Stimulated activated naive B cell treated with anti-CD40 and anti-IgM and Interleukin-4, amounts not matched to agents 10 μg/mL and 1 μg/mL and 100 μg/mL, for 72 hours (primary cell): ENCODE measurements at regions not wholly inside any gene's neighbourhood (a gene's known extent, or its start where the extent isn't known, plus 50 kb on each side); places are given as distances from the start of the nearest gene placed in this dataset.
A peak's percentile ranks its signal among the peaks of the same experiment; 100 is the strongest.
"Not testable (repeated sequence)": the region's sequence is repeated elsewhere in the genome, so short reads cannot be mapped to it uniquely, and the experiment has no call there.

Source experiments
- ATAC-seq, 2 donors: fragments of 150-1000 bp; cut with Tn5 transposase; replicated peaks; 2 replicates each; pipeline ENCODE4 v1.10.0; 2021; ENCODE audit warnings: moderate library complexity in 1 of 2
- DNase-seq: peaks from one replicate; pipeline ENCODE4 v3.0.0; 2021
- H3K27ac Mint-ChIP-seq: one replicate; pipeline ENCODE4 v1.8.0; 2022; ENCODE audit warnings: mild to moderate bottlenecking, mixed read lengths
- H3K27me3 Mint-ChIP-seq, 2 donors: one replicate each; pipeline ENCODE4 v1.8.0; 2022; ENCODE audit warnings: mixed read lengths in 2 of 2
- H3K36me3 Mint-ChIP-seq, 2 donors: one replicate each; pipeline ENCODE4 v1.8.0; 2022; ENCODE audit warnings: mixed read lengths in 2 of 2, mild to moderate bottlenecking in 1 of 2
- H3K4me1 Mint-ChIP-seq, 2 donors: one replicate each; pipeline ENCODE4 v1.8.0; 2022; ENCODE audit warnings: mixed read lengths in 2 of 2, mild to moderate bottlenecking in 1 of 2
- H3K4me3 Mint-ChIP-seq, 2 donors: one replicate each; pipeline ENCODE4 v1.8.0; 2022; ENCODE audit warnings: mild to moderate bottlenecking in 2 of 2, mixed read lengths in 2 of 2, moderate library complexity in 1 of 2
- H3K9me3 Mint-ChIP-seq, 2 donors: one replicate each; pipeline ENCODE4 v1.8.0; 2022; ENCODE audit warnings: mixed read lengths in 2 of 2, mild to moderate bottlenecking in 1 of 2

- H3K36me3 Mint-ChIP-seq, H3K27me3 Mint-ChIP-seq, H3K27ac Mint-ChIP-seq, DNase-seq, H3K4me3 Mint-ChIP-seq, H3K9me3 Mint-ChIP-seq, H3K4me1 Mint-ChIP-seq, ATAC-seq: not testable (repeated sequence)
Measured at GRCh38 chr20:26120920-26121319, 424.3 kb upstream of the ZNF337 start.

- not testable (repeated sequence) for H3K9me3 Mint-ChIP-seq, ATAC-seq, DNase-seq, H3K36me3 Mint-ChIP-seq, H3K4me3 Mint-ChIP-seq, H3K27me3 Mint-ChIP-seq, H3K4me1 Mint-ChIP-seq, H3K27ac Mint-ChIP-seq
Measured at GRCh38 chr20:26094498-26094897, 397.8 kb upstream of the ZNF337 start.

DNA sequence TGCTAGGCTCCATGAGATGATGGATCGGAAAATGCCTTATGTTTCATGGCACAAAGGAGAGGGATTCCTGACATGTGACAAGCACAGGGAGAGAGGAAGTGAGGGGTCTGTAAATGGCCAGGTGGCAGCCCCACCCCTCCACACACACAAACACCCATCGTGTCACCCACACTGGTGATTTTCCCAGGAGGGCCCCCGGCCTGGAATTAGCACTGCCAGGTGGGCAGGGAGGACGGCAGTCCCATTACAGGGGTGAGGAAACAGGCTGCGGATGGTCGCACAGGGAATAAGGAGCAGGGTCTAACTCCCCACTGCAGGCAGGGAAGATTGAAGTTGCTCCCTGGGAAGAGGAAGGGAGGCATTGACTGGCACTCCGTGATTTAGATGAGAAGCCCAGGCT lies 395.3 kb upstream of the ZNF337 start:
- not testable (repeated sequence) for H3K4me1 Mint-ChIP-seq, H3K4me3 Mint-ChIP-seq, H3K36me3 Mint-ChIP-seq, H3K27ac Mint-ChIP-seq, H3K27me3 Mint-ChIP-seq, H3K9me3 Mint-ChIP-seq, ATAC-seq, DNase-seq

DNA sequence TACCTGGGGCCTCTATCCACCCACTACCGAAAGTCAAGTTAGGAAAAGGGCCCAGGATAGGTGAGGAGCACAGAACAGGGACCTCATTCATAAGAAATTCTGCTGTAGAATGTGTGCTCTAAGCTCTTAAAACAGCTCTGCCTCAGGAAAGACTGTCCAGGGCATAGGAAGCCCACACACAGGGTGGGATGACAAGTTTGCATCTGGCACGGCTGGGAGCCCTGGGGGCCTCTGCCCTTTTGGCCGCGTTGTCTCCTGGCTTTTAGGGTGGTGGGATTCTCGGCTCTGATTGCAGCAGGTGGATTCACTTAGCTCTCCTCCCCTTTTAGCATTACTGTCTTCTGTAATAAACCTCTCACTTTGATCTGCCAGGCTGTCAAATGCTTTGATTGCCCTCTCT lies 389.5 kb upstream of the ZNF337 start:
- not testable (repeated sequence) for H3K4me3 Mint-ChIP-seq, ATAC-seq, H3K27ac Mint-ChIP-seq, DNase-seq, H3K27me3 Mint-ChIP-seq, H3K4me1 Mint-ChIP-seq, H3K36me3 Mint-ChIP-seq, H3K9me3 Mint-ChIP-seq

DNA sequence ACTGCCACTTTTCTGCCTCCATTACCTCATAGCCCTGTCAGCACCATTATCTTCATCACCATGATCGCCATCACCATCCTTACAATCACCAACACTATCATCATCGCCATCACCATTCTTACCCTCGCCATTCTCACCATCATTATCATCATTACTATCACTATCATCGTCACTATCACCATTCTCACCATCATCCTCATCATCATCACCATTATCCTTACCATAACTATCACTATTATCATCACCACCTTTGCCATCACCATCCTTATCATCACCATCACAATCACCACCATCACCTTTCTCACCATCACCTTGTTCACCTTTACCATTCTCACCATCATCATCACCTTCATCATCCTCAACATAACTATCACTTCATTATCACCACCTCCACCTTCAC lies 377.3 kb upstream of the ZNF337 start:
- DNase-seq, ATAC-seq, H3K36me3 Mint-ChIP-seq, H3K4me3 Mint-ChIP-seq, H3K27ac Mint-ChIP-seq, H3K4me1 Mint-ChIP-seq, H3K27me3 Mint-ChIP-seq, H3K9me3 Mint-ChIP-seq: not testable (repeated sequence)

DNA sequence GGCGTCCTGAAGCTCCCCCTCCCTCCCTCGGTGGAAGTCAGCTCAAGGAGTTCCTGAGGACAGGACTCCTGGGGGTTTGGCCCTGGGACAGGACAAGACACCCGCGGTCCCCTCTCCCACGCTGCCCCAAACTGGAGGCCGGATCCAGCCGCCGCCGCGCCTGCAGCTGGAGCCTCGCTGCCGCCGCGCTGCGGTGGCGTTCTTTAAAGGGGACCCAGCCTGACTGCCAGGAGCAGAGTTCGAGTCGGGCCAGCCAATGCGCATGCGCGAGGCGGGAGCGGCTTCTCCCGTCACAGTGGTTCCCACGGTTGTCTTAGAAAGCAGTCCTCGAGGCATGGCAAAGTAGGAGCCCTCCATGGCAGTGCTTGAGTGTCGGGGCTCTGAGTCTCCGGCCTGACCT lies 362.7 kb upstream of the ZNF337 start:
- not testable (repeated sequence) for H3K4me3 Mint-ChIP-seq, H3K27ac Mint-ChIP-seq, H3K9me3 Mint-ChIP-seq, ATAC-seq, DNase-seq, H3K36me3 Mint-ChIP-seq, H3K4me1 Mint-ChIP-seq, H3K27me3 Mint-ChIP-seq

- not testable (repeated sequence) for DNase-seq, H3K36me3 Mint-ChIP-seq, ATAC-seq, H3K4me3 Mint-ChIP-seq, H3K4me1 Mint-ChIP-seq, H3K27me3 Mint-ChIP-seq, H3K9me3 Mint-ChIP-seq, H3K27ac Mint-ChIP-seq
Measured at GRCh38 chr20:26058446-26058845, 361.8 kb upstream of the ZNF337 start.

- ATAC-seq, result peak in 1 of 2 donors; percentile 45
- H3K36me3 Mint-ChIP-seq, H3K9me3 Mint-ChIP-seq, H3K27me3 Mint-ChIP-seq, H3K4me3 Mint-ChIP-seq, DNase-seq, H3K27ac Mint-ChIP-seq, H3K4me1 Mint-ChIP-seq: not testable (repeated sequence)
Measured at GRCh38 chr20:26057135-26057752, 360.6 kb upstream of the ZNF337 start.

GRCh38 chr20:26025792-26026191 lies 329.1 kb upstream of the ZNF337 start:
- not testable (repeated sequence) for ATAC-seq, H3K27me3 Mint-ChIP-seq

GRCh38 chr20:26010942-26011276 lies 314.3 kb upstream of the ZNF337 start:
- H3K9me3 Mint-ChIP-seq, H3K4me1 Mint-ChIP-seq, DNase-seq, H3K27ac Mint-ChIP-seq, H3K27me3 Mint-ChIP-seq, H3K36me3 Mint-ChIP-seq: not testable (repeated sequence)
- peak in 1 of 2 donors; percentile 43 for ATAC-seq
- peak overlapping the region; percentile 89 to 94 for H3K4me3 Mint-ChIP-seq

More at GRCh38 chr20:26025792-26026191, 329.1 kb upstream of the ZNF337 start:
- not testable (repeated sequence) for H3K4me1 Mint-ChIP-seq, H3K36me3 Mint-ChIP-seq, DNase-seq, H3K9me3 Mint-ChIP-seq, H3K4me3 Mint-ChIP-seq, H3K27ac Mint-ChIP-seq

GRCh38 chr20:26010224-26010941 lies 313.7 kb upstream of the ZNF337 start:
- not testable (repeated sequence) for ATAC-seq, H3K36me3 Mint-ChIP-seq, DNase-seq, H3K27me3 Mint-ChIP-seq, H3K4me1 Mint-ChIP-seq, H3K9me3 Mint-ChIP-seq
- peak overlapping the region; percentile 93 for H3K27ac Mint-ChIP-seq
- H3K4me3 Mint-ChIP-seq, result peak overlapping the region; percentile 89 to 94

- ATAC-seq (peak; percentile 45 to 48), DNase-seq (peak; percentile 76)
- not testable (repeated sequence) for H3K4me1 Mint-ChIP-seq, H3K36me3 Mint-ChIP-seq, H3K9me3 Mint-ChIP-seq, H3K27me3 Mint-ChIP-seq
- peak overlapping the region; percentile 89 to 94 for H3K4me3 Mint-ChIP-seq
- H3K27ac Mint-ChIP-seq, result peak overlapping the region; percentile 93
Measured at GRCh38 chr20:26009402-26010223, 313.0 kb upstream of the ZNF337 start.

GRCh38 chr20:26008026-26008425 lies 311.4 kb upstream of the ZNF337 start:
- not testable (repeated sequence) for H3K27ac Mint-ChIP-seq, H3K36me3 Mint-ChIP-seq, H3K27me3 Mint-ChIP-seq, DNase-seq, H3K9me3 Mint-ChIP-seq, ATAC-seq, H3K4me3 Mint-ChIP-seq, H3K4me1 Mint-ChIP-seq

- not testable (repeated sequence) for H3K4me3 Mint-ChIP-seq, DNase-seq, H3K27me3 Mint-ChIP-seq, H3K27ac Mint-ChIP-seq, ATAC-seq, H3K4me1 Mint-ChIP-seq, H3K9me3 Mint-ChIP-seq, H3K36me3 Mint-ChIP-seq
Measured at GRCh38 chr20:26006164-26006563, 309.5 kb upstream of the ZNF337 start.

GRCh38 chr20:26003959-26004358 lies 307.3 kb upstream of the ZNF337 start:
- not testable (repeated sequence) for H3K4me1 Mint-ChIP-seq, H3K27ac Mint-ChIP-seq, DNase-seq, H3K36me3 Mint-ChIP-seq, H3K9me3 Mint-ChIP-seq, H3K27me3 Mint-ChIP-seq, ATAC-seq, H3K4me3 Mint-ChIP-seq
